ENCODE measurements at regions not wholly inside any gene's neighbourhood (a gene's known extent, or its start where the extent isn't known, plus 50 kb on each side); places are given as distances from the start of the nearest gene placed in this dataset.

DNA sequence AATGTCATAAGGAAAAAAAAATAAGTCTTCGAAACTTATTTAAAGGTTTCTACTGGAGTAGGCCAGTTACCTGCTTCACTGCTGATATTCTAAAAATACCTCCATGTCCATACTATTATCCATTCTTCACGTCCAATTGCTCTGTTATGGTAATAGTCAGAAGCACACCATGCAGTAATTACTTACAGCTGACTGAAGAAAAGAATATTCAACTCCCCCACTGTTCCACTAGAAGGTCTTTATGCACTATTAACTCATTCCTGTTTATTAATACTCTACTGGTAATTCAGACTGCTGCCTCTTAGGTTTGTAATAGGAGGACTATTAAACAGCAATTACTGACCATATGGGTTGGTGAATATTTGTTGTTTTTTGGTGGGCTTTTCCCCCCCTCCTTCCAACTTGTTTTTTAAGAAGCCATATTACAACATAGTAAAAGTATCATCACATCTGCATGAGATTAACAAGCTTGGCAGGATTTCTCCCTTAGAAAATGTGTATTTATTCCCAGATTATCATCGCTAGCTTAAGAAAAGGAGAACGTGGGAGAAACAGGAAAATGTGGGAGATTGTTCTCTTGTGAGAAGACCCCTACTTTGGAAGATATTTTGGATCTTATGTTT, 806.4 kb upstream of the FANCL start:
- ATAC-seq (no peak), DNase-seq (no peak)
- H3K27ac ChIP-seq (ENCODE audit: low read depth, low read length) = no peak overlapping the region
- intact Hi-C loops (cut with micrococcal nuclease) = no loop called here
- H3K4me3 ChIP-seq (ENCODE audit: low read length) = no peak overlapping the region
- Mint-ChIP-seq H3K9me3 (peaks cover 0 to 3% (median 0%) of the 10 kb centered on the region in 11 donors), H3K36me3 (no peaks in the 10 kb centered on the region), H3K4me1 (no peaks in the 10 kb centered on the region), H3K4me3 (no peak overlapping the region), H3K27ac (no peak overlapping the region), H3K27me3 (peaks cover 0 to 4% (median 0%) of the 10 kb centered on the region in 5 donors)
- CTCF ChIA-PET = no interaction called here
- H3K9me3 ChIP-seq (ENCODE audit: control insufficient read depth in 2 of 3, low read length in 3 of 3) = no peaks in the 10 kb centered on the region
- H3K36me3 ChIP-seq (ENCODE audit: control insufficient read depth in 2 of 3, insufficient read depth in 3 of 3, low read length in 3 of 3) = no peaks in the 10 kb centered on the region
- H3K27me3 ChIP-seq (ENCODE audit: control insufficient read depth in 2 of 2, insufficient read depth in 2 of 2, low read length in 2 of 2) = no peaks in the 10 kb centered on the region
- no peaks in the 10 kb centered on the region for H3K4me1 ChIP-seq (ENCODE audit: control insufficient read depth in 2 of 2, insufficient read depth in 2 of 2, low read length in 2 of 2)
- POLR2A ChIA-PET = no interaction called here

DNA sequence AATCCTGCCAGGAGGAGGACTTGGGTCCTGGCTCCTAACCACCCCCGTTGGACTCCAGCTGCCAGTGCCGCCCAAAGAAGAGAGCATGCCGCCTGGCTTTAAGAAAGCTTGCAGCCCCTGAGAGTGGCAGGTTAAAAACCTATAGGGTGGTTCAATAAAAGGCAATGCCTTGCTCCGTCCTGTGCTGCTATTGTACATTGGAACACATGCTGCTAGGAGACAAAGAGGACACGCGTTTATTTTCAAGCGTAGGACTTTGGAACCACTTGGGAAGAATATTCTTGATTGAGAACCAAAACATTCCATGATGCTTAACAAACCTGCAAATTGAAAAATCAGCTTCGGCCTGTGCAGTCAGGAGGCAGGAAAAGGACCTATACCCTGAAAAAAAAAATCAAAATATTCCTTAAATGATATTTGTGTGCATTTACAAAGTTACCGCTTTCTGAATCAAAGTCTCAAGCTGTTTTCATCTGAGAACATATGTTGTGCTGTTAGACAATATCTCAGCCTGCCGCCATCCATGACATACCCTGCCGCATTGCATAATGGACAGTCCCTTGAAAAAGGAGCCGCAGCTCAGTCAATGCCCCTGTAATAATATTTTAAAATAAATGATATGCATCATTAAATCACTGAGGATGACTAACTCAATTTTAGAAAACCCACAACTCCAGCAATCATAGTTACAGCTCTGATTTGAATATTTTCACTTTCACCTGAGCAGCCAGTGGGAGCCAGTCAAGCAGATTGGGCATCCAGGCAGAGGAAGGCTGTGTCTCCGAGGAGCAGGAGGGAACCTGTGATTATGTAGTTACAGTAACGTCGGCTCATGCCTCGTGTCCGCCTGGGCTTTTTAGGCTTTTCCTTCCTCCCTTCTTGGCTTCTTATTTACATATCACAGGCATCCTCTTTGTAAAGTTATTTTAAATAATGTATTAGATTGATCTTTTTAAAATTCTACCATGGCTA, 805.6 kb upstream of the FANCL start:
- H3K9me3 Mint-ChIP-seq = peaks cover 0 to 3% (median 0%) of the 10 kb centered on the region in 11 donors
- Histone ChIP-seq H3K4me1 (ENCODE audit: control insufficient read depth in 2 of 2, insufficient read depth in 2 of 2, low read length in 2 of 2) (no peaks in the 10 kb centered on the region), H3K27ac (ENCODE audit: low read depth, low read length) (no peak overlapping the region), H3K36me3 (ENCODE audit: control insufficient read depth in 2 of 3, insufficient read depth in 3 of 3, low read length in 3 of 3) (no peaks in the 10 kb centered on the region), H3K4me3 (ENCODE audit: low read length) (no peak overlapping the region), H3K9me3 (ENCODE audit: control insufficient read depth in 2 of 3, low read length in 3 of 3) (no peaks in the 10 kb centered on the region), H3K27me3 (ENCODE audit: control insufficient read depth in 2 of 2, insufficient read depth in 2 of 2, low read length in 2 of 2) (no peaks in the 10 kb centered on the region)
- H3K4me1 Mint-ChIP-seq = no peaks in the 10 kb centered on the region
- ChIA-PET CTCF (no interaction called here), POLR2A (no interaction called here)
- DNase-seq (no peak), ATAC-seq (no peak)
- H3K36me3 Mint-ChIP-seq = no peaks in the 10 kb centered on the region
- H3K27me3 Mint-ChIP-seq = peaks cover 0 to 4% (median 0%) of the 10 kb centered on the region in 5 donors
- H3K4me3 Mint-ChIP-seq = no peak overlapping the region
- H3K27ac Mint-ChIP-seq = no peak overlapping the region
- intact Hi-C loops (cut with micrococcal nuclease) = no loop called here

DNA sequence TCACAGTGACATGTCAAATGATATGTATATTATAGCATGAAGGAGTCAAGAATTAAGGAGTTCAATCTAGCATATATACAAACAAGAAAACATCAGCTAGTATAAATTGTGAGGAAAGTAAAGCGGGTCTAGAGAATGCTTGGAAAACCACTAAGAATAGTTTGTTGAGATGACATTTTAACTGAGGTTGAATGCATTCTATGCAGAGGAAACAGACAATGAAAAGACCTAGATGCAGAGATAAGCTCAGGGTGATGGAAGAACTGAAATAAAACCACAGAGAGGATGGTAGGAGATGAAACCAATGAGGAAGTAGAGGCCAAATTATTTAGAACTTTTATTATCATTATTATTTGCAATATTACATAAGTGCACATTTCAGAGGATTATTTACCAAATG, 803.6 kb upstream of the FANCL start:
- CTCF ChIA-PET = no interaction called here
- Mint-ChIP-seq H3K36me3 (no peaks in the 10 kb centered on the region), H3K27ac (no peak overlapping the region), H3K4me3 (no peak overlapping the region), H3K27me3 (no peaks in the 10 kb centered on the region), H3K4me1 (no peaks in the 10 kb centered on the region), H3K9me3 (peaks cover 0 to 3% (median 0%) of the 10 kb centered on the region in 11 donors)
- DNase-seq (no peak), ATAC-seq (no peak)
- Histone ChIP-seq H3K27me3 (ENCODE audit: control insufficient read depth in 2 of 2, insufficient read depth in 2 of 2, low read length in 2 of 2) (no peaks in the 10 kb centered on the region), H3K27ac (ENCODE audit: low read depth, low read length) (no peak overlapping the region), H3K4me3 (ENCODE audit: low read length) (no peak overlapping the region), H3K4me1 (ENCODE audit: control insufficient read depth in 2 of 2, insufficient read depth in 2 of 2, low read length in 2 of 2) (no peaks in the 10 kb centered on the region), H3K36me3 (ENCODE audit: control insufficient read depth in 2 of 3, insufficient read depth in 3 of 3, low read length in 3 of 3) (no peaks in the 10 kb centered on the region), H3K9me3 (ENCODE audit: control insufficient read depth in 2 of 3, low read length in 3 of 3) (no peaks in the 10 kb centered on the region)
- intact Hi-C loops (cut with micrococcal nuclease) = no loop called here
- POLR2A ChIA-PET = no interaction called here

DNA sequence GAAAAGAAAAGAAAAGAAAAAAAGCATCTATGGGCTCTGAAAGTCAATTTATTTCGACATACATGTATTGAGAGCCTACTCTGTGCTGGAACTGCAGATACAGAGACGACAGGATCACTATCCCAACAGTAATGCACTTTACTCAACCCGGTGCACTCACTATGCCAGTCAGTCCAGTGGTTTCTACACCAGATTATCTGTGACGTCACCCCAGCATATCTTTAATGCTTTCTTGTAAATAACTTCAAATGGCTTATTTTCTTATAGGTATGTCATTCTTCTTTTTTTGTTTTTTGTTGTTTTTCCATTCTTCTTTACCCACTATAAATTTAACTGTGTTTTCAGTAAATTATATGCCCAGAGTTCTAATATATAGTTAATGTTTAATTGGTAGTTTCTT, 800.0 kb upstream of the FANCL start:
- H3K27me3 ChIP-seq (ENCODE audit: control insufficient read depth in 2 of 2, insufficient read depth in 2 of 2, low read length in 2 of 2) = no peaks in the 10 kb centered on the region
- no peaks in the 10 kb centered on the region for H3K9me3 ChIP-seq (ENCODE audit: control insufficient read depth in 2 of 3, low read length in 3 of 3)
- Mint-ChIP-seq H3K27ac (no peak overlapping the region), H3K4me1 (no peaks in the 10 kb centered on the region), H3K27me3 (no peaks in the 10 kb centered on the region), H3K9me3 (peaks cover 0 to 13% (median 2%) of the 10 kb centered on the region in 11 donors), H3K36me3 (no peaks in the 10 kb centered on the region), H3K4me3 (no peak overlapping the region)
- CTCF ChIA-PET = no interaction called here
- ATAC-seq (no peak), DNase-seq (no peak)
- POLR2A ChIA-PET = no interaction called here
- H3K27ac ChIP-seq (ENCODE audit: low read depth, low read length) = no peak overlapping the region
- H3K4me1 ChIP-seq (ENCODE audit: control insufficient read depth in 2 of 2, insufficient read depth in 2 of 2, low read length in 2 of 2) = no peaks in the 10 kb centered on the region
- H3K4me3 ChIP-seq (ENCODE audit: low read length) = no peak overlapping the region
- intact Hi-C loops (cut with micrococcal nuclease) = no loop called here
- H3K36me3 ChIP-seq (ENCODE audit: control insufficient read depth in 2 of 3, insufficient read depth in 3 of 3, low read length in 3 of 3) = no peaks in the 10 kb centered on the region

DNA sequence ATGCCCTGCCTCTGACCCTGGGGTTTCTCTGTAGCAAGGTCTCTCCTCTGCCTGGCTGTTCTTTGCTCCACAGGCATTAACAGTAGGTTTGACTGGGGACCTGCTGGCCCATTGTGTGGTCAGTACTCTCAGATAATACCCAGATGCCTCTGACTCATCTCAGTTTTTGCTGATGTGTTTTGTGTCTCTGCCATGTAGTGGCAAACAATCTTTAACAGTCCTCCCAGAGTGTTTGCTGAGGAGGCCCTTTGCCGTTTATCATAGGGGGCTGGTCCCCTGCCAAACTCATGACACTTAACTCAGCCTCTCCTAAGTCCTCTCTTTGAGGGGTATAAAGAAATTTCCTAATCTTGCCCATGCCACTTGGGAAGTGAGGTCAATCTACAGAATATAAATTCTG, 793.7 kb upstream of the FANCL start:
- H3K27me3 Mint-ChIP-seq = no peaks in the 10 kb centered on the region
- no peaks in the 10 kb centered on the region for H3K27me3 ChIP-seq (ENCODE audit: control insufficient read depth in 2 of 2, insufficient read depth in 2 of 2, low read length in 2 of 2)
- H3K4me3 Mint-ChIP-seq = no peak overlapping the region
- H3K9me3 Mint-ChIP-seq = peaks cover 0 to 13% (median 2%) of the 10 kb centered on the region in 11 donors
- POLR2A ChIA-PET = no interaction called here
- no peak overlapping the region for H3K27ac Mint-ChIP-seq
- H3K4me3 ChIP-seq (ENCODE audit: low read length) = no peak overlapping the region
- H3K27ac ChIP-seq (ENCODE audit: low read depth, low read length) = no peak overlapping the region
- H3K36me3 ChIP-seq (ENCODE audit: control insufficient read depth in 2 of 3, insufficient read depth in 3 of 3, low read length in 3 of 3) = no peaks in the 10 kb centered on the region
- no peak for DNase-seq
- CTCF ChIA-PET = no interaction called here
- H3K36me3 Mint-ChIP-seq = no peaks in the 10 kb centered on the region
- intact Hi-C loops (cut with micrococcal nuclease) = no loop called here
- H3K4me1 Mint-ChIP-seq = no peaks in the 10 kb centered on the region
- no peaks in the 10 kb centered on the region for H3K9me3 ChIP-seq (ENCODE audit: control insufficient read depth in 2 of 3, low read length in 3 of 3)
- H3K4me1 ChIP-seq (ENCODE audit: control insufficient read depth in 2 of 2, insufficient read depth in 2 of 2, low read length in 2 of 2) = no peaks in the 10 kb centered on the region
- ATAC-seq = no peak

DNA sequence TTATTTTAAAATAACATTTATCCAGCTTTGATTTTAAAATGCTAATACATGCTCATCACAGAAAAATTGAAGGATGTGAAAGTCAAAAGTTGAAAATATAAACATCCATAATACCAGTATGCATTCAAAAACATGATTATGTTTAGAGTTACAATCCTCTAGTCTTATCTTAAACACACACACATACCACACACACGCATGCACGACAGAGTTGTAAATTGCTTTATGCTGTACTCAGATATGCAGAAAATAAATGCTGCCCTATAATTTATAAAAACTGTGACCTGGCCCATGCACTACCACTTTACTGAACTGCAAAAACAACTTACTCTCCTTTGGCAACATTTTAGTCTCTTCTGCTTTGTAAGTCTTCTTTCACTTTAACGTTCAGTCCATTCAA, 793.0 kb upstream of the FANCL start:
- Histone ChIP-seq H3K27me3 (ENCODE audit: control insufficient read depth in 2 of 2, insufficient read depth in 2 of 2, low read length in 2 of 2) (no peaks in the 10 kb centered on the region), H3K4me1 (ENCODE audit: control insufficient read depth in 2 of 2, insufficient read depth in 2 of 2, low read length in 2 of 2) (no peaks in the 10 kb centered on the region), H3K36me3 (ENCODE audit: control insufficient read depth in 2 of 3, insufficient read depth in 3 of 3, low read length in 3 of 3) (no peaks in the 10 kb centered on the region), H3K9me3 (ENCODE audit: control insufficient read depth in 2 of 3, low read length in 3 of 3) (no peaks in the 10 kb centered on the region), H3K4me3 (ENCODE audit: low read length) (no peak overlapping the region), H3K27ac (ENCODE audit: low read depth, low read length) (no peak overlapping the region)
- Mint-ChIP-seq H3K27me3 (no peaks in the 10 kb centered on the region), H3K4me1 (no peaks in the 10 kb centered on the region), H3K36me3 (no peaks in the 10 kb centered on the region), H3K9me3 (peaks cover 0 to 13% (median 2%) of the 10 kb centered on the region in 11 donors), H3K27ac (no peak overlapping the region), H3K4me3 (no peak overlapping the region)
- intact Hi-C loops (cut with micrococcal nuclease) = no loop called here
- DNase-seq (no peak), ATAC-seq (no peak)
- ChIA-PET CTCF (no interaction called here), POLR2A (no interaction called here)

DNA sequence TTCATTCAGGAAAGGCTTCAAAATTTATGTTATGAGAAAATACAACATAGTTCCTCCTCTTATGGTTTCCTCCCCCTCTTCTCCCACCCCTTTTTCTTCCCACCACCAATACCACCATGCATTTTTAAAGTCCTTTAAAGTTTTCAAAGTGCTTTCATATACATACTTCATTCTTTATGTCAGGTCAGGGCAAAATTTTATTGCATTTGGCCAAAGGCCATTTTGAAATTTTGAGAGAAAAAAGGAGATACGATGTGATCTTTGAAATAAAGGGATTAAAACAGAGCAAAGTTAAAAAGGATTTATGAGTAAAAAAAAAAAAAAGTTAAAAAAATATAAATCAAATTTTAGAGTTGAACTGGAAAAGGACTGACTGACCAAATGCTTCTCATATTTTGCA, 792.5 kb upstream of the FANCL start:
- H3K36me3 ChIP-seq (ENCODE audit: control insufficient read depth in 2 of 3, insufficient read depth in 3 of 3, low read length in 3 of 3) = no peaks in the 10 kb centered on the region
- ChIA-PET POLR2A (no interaction called here), CTCF (no interaction called here)
- H3K9me3 Mint-ChIP-seq = peaks cover 0 to 13% (median 2%) of the 10 kb centered on the region in 11 donors
- H3K27ac Mint-ChIP-seq = no peak overlapping the region
- H3K9me3 ChIP-seq (ENCODE audit: control insufficient read depth in 2 of 3, low read length in 3 of 3) = no peaks in the 10 kb centered on the region
- ATAC-seq (no peak), DNase-seq (no peak)
- H3K27me3 Mint-ChIP-seq = no peaks in the 10 kb centered on the region
- no peaks in the 10 kb centered on the region for H3K4me1 ChIP-seq (ENCODE audit: control insufficient read depth in 2 of 2, insufficient read depth in 2 of 2, low read length in 2 of 2)
- H3K27me3 ChIP-seq (ENCODE audit: control insufficient read depth in 2 of 2, insufficient read depth in 2 of 2, low read length in 2 of 2) = no peaks in the 10 kb centered on the region
- no peaks in the 10 kb centered on the region for H3K36me3 Mint-ChIP-seq
- no peak overlapping the region for H3K4me3 ChIP-seq (ENCODE audit: low read length)
- no peak overlapping the region for H3K4me3 Mint-ChIP-seq
- H3K27ac ChIP-seq (ENCODE audit: low read depth, low read length) = no peak overlapping the region
- intact Hi-C loops (cut with micrococcal nuclease) = no loop called here
- H3K4me1 Mint-ChIP-seq = no peaks in the 10 kb centered on the region

Measured in naive thymus-derived CD4-positive, alpha-beta T cell (primary cell).